ENCODE measurements at regions not wholly inside any gene's neighbourhood (a gene's known extent, or its start where the extent isn't known, plus 50 kb on each side); places are given as distances from the start of the nearest gene placed in this dataset.

GRCh38 chr7:50203521-50203920 lies 101.0 kb upstream of the IKZF1 start:
- no peak overlapping the region for H3K4me2 ChIP-seq
- H3K9me3 ChIP-seq (ENCODE audit: low read depth), result no peaks in the 10 kb centered on the region
- no peaks in the 10 kb centered on the region for H3K79me2 ChIP-seq
- H3K27me3 ChIP-seq, result no peaks in the 10 kb centered on the region
- H3K36me3 ChIP-seq (replicated peaks; ENCODE audit: insufficient read depth, low read depth), result no peaks in the 10 kb centered on the region
- no peaks in the 10 kb centered on the region for H3K4me1 ChIP-seq (ENCODE audit: insufficient read depth)
- TF ChIP-seq EZH2 (IDR thresholded peaks at IDR 0.05; ENCODE audit: borderline replicate concordance), result no peak
- TF ChIP-seq CTCF (IDR thresholded peaks at IDR 0.05; ENCODE audit: poor library complexity), result no peak
- no peak for TF ChIP-seq EZH2phosphoT487 (IDR thresholded peaks at IDR 0.05; ENCODE audit: low read depth, severe bottlenecking, unreplicated experiment)
- DNase-seq (ENCODE audit: low spot score), result no peak
- H2AFZ ChIP-seq, result no peak overlapping the region
- no peaks in the 10 kb centered on the region for H4K20me1 ChIP-seq (ENCODE audit: insufficient read depth, poor library complexity, severe bottlenecking)
- 92% methylated on average over 4 of the region's 4 CpGs for WGBS (ENCODE audit: low lambda C conversion rate, missing lambda C conversion rate)
- H3K27ac ChIP-seq, result no peak overlapping the region
- no peaks in the 10 kb centered on the region for H3K9me2 ChIP-seq (replicated peaks; ENCODE audit: insufficient read depth)
- no peak overlapping the region for H3K4me3 ChIP-seq

GRCh38 chr7:50202052-50202555 lies 102.4 kb upstream of the IKZF1 start:
- no peak for DNase-seq (ENCODE audit: low spot score)
- no peak overlapping the region for H3K27ac ChIP-seq
- peaks cover 3% of the 10 kb centered on the region for H3K4me1 ChIP-seq (ENCODE audit: insufficient read depth)

GRCh38 chr7:50199824-50200223 lies 104.7 kb upstream of the IKZF1 start:
- DNase-seq (ENCODE audit: low spot score), result no peak
- Histone ChIP-seq H3K9me3 (ENCODE audit: low read depth) (no peaks in the 10 kb centered on the region), H3K4me3 (no peak overlapping the region), H3K4me2 (no peak overlapping the region), H3K79me2 (no peaks in the 10 kb centered on the region), H3K4me1 (ENCODE audit: insufficient read depth) (peaks cover 10% of the 10 kb centered on the region), H3K9me2 (replicated peaks; ENCODE audit: insufficient read depth) (no peaks in the 10 kb centered on the region), H3K36me3 (replicated peaks; ENCODE audit: insufficient read depth, low read depth) (no peaks in the 10 kb centered on the region), H2AFZ (no peak overlapping the region), H3K27ac (no peak overlapping the region), H3K27me3 (no peaks in the 10 kb centered on the region), H4K20me1 (ENCODE audit: insufficient read depth, poor library complexity, severe bottlenecking) (no peaks in the 10 kb centered on the region)
- TF ChIP-seq EZH2phosphoT487 (IDR thresholded peaks at IDR 0.05; ENCODE audit: low read depth, severe bottlenecking, unreplicated experiment), result no peak
- no peak for TF ChIP-seq CTCF (IDR thresholded peaks at IDR 0.05; ENCODE audit: poor library complexity)
- no peak for TF ChIP-seq EZH2 (IDR thresholded peaks at IDR 0.05; ENCODE audit: borderline replicate concordance)
- WGBS (ENCODE audit: low lambda C conversion rate, missing lambda C conversion rate), result 76% methylated on average over 5 of the region's 5 CpGs

More at GRCh38 chr7:50202052-50202555, 102.4 kb upstream of the IKZF1 start:
- H3K9me2 ChIP-seq (replicated peaks; ENCODE audit: insufficient read depth), result no peaks in the 10 kb centered on the region
- no peaks in the 10 kb centered on the region for H3K36me3 ChIP-seq (replicated peaks; ENCODE audit: insufficient read depth, low read depth)
- no peak overlapping the region for H3K4me3 ChIP-seq
- H2AFZ ChIP-seq, result no peak overlapping the region
- 58% methylated on average over 1 of the region's 1 CpG for WGBS (ENCODE audit: low lambda C conversion rate, missing lambda C conversion rate)
- H4K20me1 ChIP-seq (ENCODE audit: insufficient read depth, poor library complexity, severe bottlenecking), result no peaks in the 10 kb centered on the region
- H3K27me3 ChIP-seq, result no peaks in the 10 kb centered on the region
- no peaks in the 10 kb centered on the region for H3K9me3 ChIP-seq (ENCODE audit: low read depth)
- no peaks in the 10 kb centered on the region for H3K79me2 ChIP-seq
- TF ChIP-seq EZH2 (IDR thresholded peaks at IDR 0.05; ENCODE audit: borderline replicate concordance) (no peak), EZH2phosphoT487 (IDR thresholded peaks at IDR 0.05; ENCODE audit: low read depth, severe bottlenecking, unreplicated experiment) (no peak), CTCF (IDR thresholded peaks at IDR 0.05; ENCODE audit: poor library complexity) (no peak)
- no peak overlapping the region for H3K4me2 ChIP-seq

GRCh38 chr7:50197549-50197948 lies 104.5 kb upstream of the ZPBP start:
- peak overlapping the region; percentile 75 for H3K27ac ChIP-seq
- WGBS (ENCODE audit: low lambda C conversion rate, missing lambda C conversion rate), result 44% methylated on average over 9 of the region's 9 CpGs
- peaks cover 10% of the 10 kb centered on the region for H3K4me1 ChIP-seq (ENCODE audit: insufficient read depth)
- no peaks in the 10 kb centered on the region for H3K9me2 ChIP-seq (replicated peaks; ENCODE audit: insufficient read depth)
- no peak overlapping the region for H3K4me3 ChIP-seq
- H2AFZ ChIP-seq, result no peak overlapping the region
- TF ChIP-seq EZH2phosphoT487 (IDR thresholded peaks at IDR 0.05; ENCODE audit: low read depth, severe bottlenecking, unreplicated experiment) (no peak), CTCF (IDR thresholded peaks at IDR 0.05; ENCODE audit: poor library complexity) (no peak), EZH2 (IDR thresholded peaks at IDR 0.05; ENCODE audit: borderline replicate concordance) (no peak)
- H3K79me2 ChIP-seq, result no peaks in the 10 kb centered on the region
- no peaks in the 10 kb centered on the region for H4K20me1 ChIP-seq (ENCODE audit: insufficient read depth, poor library complexity, severe bottlenecking)
- peak; percentile 82 for DNase-seq (ENCODE audit: low spot score)
- H3K36me3 ChIP-seq (replicated peaks; ENCODE audit: insufficient read depth, low read depth), result no peaks in the 10 kb centered on the region
- H3K27me3 ChIP-seq, result peaks cover 6% of the 10 kb centered on the region
- no peak overlapping the region for H3K4me2 ChIP-seq
- H3K9me3 ChIP-seq (ENCODE audit: low read depth), result no peaks in the 10 kb centered on the region

Measured in hepatocyte (in vitro differentiated cells).